OCI-LY3 (cell line): ENCODE measurements at regions not wholly inside any gene's neighbourhood (a gene's known extent, or its start where the extent isn't known, plus 50 kb on each side); places are given as distances from the start of the nearest gene placed in this dataset.

Source experiments
- H2AFZ ChIP-seq: fragments of 200-600, 300-600 bp; shearing (Covaris generic); 2 replicates; pipeline ENCODE4 v1.6.0; 2014; ENCODE audit warnings: antibody characterized with exemption, low read depth, low read length
- H3K27ac ChIP-seq: fragments of 200-600, 300-600 bp; sonication (generic); 2 replicates; pipeline ENCODE4 v1.5.1; 2014; ENCODE audit warnings: mild to moderate bottlenecking, low read length, moderate library complexity, mixed read lengths
- H3K27me3 ChIP-seq: fragments of 200-600, 300-600 bp; sonication (generic); 2 replicates; pipeline ENCODE4 v1.6.1; 2014; ENCODE audit warnings: low read depth, low read length, mixed read lengths
- H3K36me3 ChIP-seq: fragments of 200-600, 300-600 bp; sonication (generic); replicated peaks from 2 replicates; pipeline ENCODE3; 2014; ENCODE audit warnings: low read depth, low read length, mixed read lengths
- H3K4me1 ChIP-seq: fragments of 300-600, 200-600 bp; sonication (generic); 2 replicates; pipeline ENCODE4 v1.6.1; 2014; ENCODE audit warnings: low read length, mixed read lengths
- H3K4me2 ChIP-seq: fragments of 200-600, 300-600 bp; sonication (generic); 2 replicates; pipeline ENCODE4 v1.6.1; 2014; ENCODE audit warnings: low read length, mixed read lengths
- H3K4me3 ChIP-seq: fragments of 300-600, 200-600 bp; sonication (generic); 2 replicates; pipeline ENCODE4 v1.5.1; 2014; ENCODE audit warnings: antibody characterized with exemption, mild to moderate bottlenecking, low read length, moderate library complexity
- H3K79me2 ChIP-seq: fragments of 300-600, 200-600 bp; shearing (Covaris generic); 2 replicates; pipeline ENCODE4 v1.6.1; 2014; ENCODE audit warnings: mild to moderate bottlenecking, low read length, mixed read lengths
- H3K9ac ChIP-seq: fragments of 300-600, 200-600 bp; shearing (Covaris generic); 2 replicates; pipeline ENCODE4 v1.6.0; 2014; ENCODE audit warnings: mild to moderate bottlenecking, low read length, moderate library complexity
- H3K9me3 ChIP-seq: fragments of 200-600, 300-600 bp; shearing (Covaris generic); 2 replicates; pipeline ENCODE4 v1.6.1; 2014; ENCODE audit warnings: low read length, mixed read lengths; ENCODE audit not compliant: insufficient read depth
- H4K20me1 ChIP-seq: fragments of 200-600, 300-600 bp; sonication (generic); 2 replicates; pipeline ENCODE4 v1.6.1; 2016; ENCODE audit warnings: low read length, mixed read lengths; ENCODE audit not compliant: insufficient read depth
- CTCF ChIP-seq: fragments of 200-600, 300-600 bp; sonication (generic); IDR thresholded peaks from 2 replicates; pipeline ENCODE4 v1.5.1; 2014; ENCODE audit warnings: antibody characterized with exemption, low read length, low read depth
- EZH2phosphoT487 ChIP-seq: fragments of 200-600 bp; shearing (Covaris generic); IDR thresholded peaks from 2 replicates; pipeline ENCODE4 v1.6.1; 2018; ENCODE audit warnings: antibody characterized with exemption, mixed run types, low read depth

- Histone ChIP-seq H3K4me3 (no peak overlapping the region), H3K36me3 (no peaks in the 10 kb centered on the region), H3K4me1 (no peaks in the 10 kb centered on the region), H3K9ac (no peak overlapping the region), H4K20me1 (no peaks in the 10 kb centered on the region), H3K79me2 (no peaks in the 10 kb centered on the region), H3K4me2 (no peak overlapping the region), H3K27ac (no peak overlapping the region), H3K27me3 (no peaks in the 10 kb centered on the region), H3K9me3 (no peaks in the 10 kb centered on the region), H2AFZ (no peak overlapping the region)
- no peak for TF ChIP-seq EZH2phosphoT487
- TF ChIP-seq CTCF = no peak
Observed at GRCh38 chr2:81181845-81182244, 877.3 kb upstream of the LRRTM1 start.

GRCh38 chr2:81171447-81171846 lies 866.9 kb upstream of the LRRTM1 start:
- no peaks in the 10 kb centered on the region for H3K27me3 ChIP-seq
- H4K20me1 ChIP-seq = no peaks in the 10 kb centered on the region
- no peaks in the 10 kb centered on the region for H3K36me3 ChIP-seq
- no peaks in the 10 kb centered on the region for H3K79me2 ChIP-seq
- no peak overlapping the region for H3K4me2 ChIP-seq
- H2AFZ ChIP-seq = no peak overlapping the region
- H3K9me3 ChIP-seq = no peaks in the 10 kb centered on the region
- no peak overlapping the region for H3K9ac ChIP-seq
- no peak overlapping the region for H3K4me3 ChIP-seq
- H3K4me1 ChIP-seq = no peaks in the 10 kb centered on the region
- no peak overlapping the region for H3K27ac ChIP-seq
- TF ChIP-seq EZH2phosphoT487 (no peak), CTCF (no peak)

GRCh38 chr2:81163583-81163982 lies 859.0 kb upstream of the LRRTM1 start:
- no peak overlapping the region for H3K9ac ChIP-seq
- no peaks in the 10 kb centered on the region for H3K4me1 ChIP-seq
- H3K27me3 ChIP-seq = no peaks in the 10 kb centered on the region
- no peaks in the 10 kb centered on the region for H3K9me3 ChIP-seq
- no peaks in the 10 kb centered on the region for H3K36me3 ChIP-seq
- TF ChIP-seq EZH2phosphoT487 (no peak), CTCF (no peak)
- H3K4me3 ChIP-seq = no peak overlapping the region
- no peaks in the 10 kb centered on the region for H3K79me2 ChIP-seq
- H3K4me2 ChIP-seq = no peak overlapping the region
- H4K20me1 ChIP-seq = no peaks in the 10 kb centered on the region
- no peak overlapping the region for H3K27ac ChIP-seq
- no peak overlapping the region for H2AFZ ChIP-seq

- Histone ChIP-seq H3K9me3 (no peaks in the 10 kb centered on the region), H2AFZ (no peak overlapping the region), H3K79me2 (no peaks in the 10 kb centered on the region), H3K9ac (no peak overlapping the region), H3K36me3 (no peaks in the 10 kb centered on the region), H3K4me1 (no peaks in the 10 kb centered on the region), H3K27ac (no peak overlapping the region), H3K27me3 (no peaks in the 10 kb centered on the region), H4K20me1 (no peaks in the 10 kb centered on the region), H3K4me2 (no peak overlapping the region), H3K4me3 (no peak overlapping the region)
- TF ChIP-seq CTCF = no peak
- TF ChIP-seq EZH2phosphoT487 = no peak
Observed at GRCh38 chr2:81158505-81158904, 854.0 kb upstream of the LRRTM1 start.
